ENCODE measurements at regions not wholly inside any gene's neighbourhood (a gene's known extent, or its start where the extent isn't known, plus 50 kb on each side); places are given as distances from the start of the nearest gene placed in this dataset.

DNA sequence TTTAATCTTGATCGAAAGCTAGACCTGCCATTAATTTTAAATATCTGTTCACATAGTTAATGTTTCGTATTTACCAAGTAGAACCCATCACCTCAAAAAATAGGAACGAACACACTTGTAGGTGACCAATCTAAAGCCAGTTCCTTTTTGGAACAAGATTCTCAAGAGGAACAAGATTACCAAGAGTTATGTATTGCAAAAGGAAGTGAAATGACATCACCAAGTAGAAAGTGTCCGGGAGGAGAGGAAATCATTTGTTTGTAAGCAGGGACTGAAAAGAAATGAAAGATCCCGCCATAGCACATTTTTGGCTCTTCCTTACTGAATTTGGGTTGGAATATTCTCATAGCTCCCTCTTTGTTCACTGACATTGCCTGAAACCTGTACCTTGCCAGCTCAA lies 1200.5 kb downstream of the SORCS1 start:
- Mint-ChIP-seq H3K9me3 (no peaks in the 10 kb centered on the region), H3K4me3 (ENCODE audit: low read depth) (no peak overlapping the region), H3K27me3 (ENCODE audit: low read depth) (no peaks in the 10 kb centered on the region), H3K4me1 (ENCODE audit: low read depth) (no peaks in the 10 kb centered on the region), H3K36me3 (ENCODE audit: low read depth) (no peaks in the 10 kb centered on the region), H3K27ac (no peak overlapping the region)
- intact Hi-C loops (cut with micrococcal nuclease), result no loop called here
- DNase-seq (ENCODE audit: low spot score), result no peak

DNA sequence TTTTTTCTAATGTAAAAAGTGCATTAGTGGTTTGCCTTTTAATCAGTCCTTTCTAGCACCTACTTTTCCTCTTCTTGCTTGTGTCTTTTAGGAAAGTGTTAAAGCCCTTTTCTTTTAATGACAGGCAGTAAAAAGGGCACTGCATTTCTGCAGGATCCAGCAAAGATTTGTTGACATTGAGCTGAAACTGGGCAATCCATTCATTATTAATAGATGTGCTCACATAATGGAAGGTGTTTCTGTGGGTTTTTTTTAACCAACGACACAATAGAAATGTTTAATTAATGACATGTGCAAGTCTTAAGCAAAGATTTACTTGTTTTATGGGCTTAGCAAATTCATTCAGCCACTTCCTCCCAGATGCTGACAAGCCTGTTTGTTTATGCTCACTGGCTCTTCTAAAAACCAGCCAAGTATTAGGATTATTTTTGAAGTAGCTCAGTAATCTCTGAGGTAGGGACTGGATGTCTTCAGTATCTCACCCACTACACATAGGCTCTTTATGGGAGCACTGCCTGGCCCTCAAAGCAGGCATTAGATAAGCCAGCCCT lies 1201.1 kb downstream of the SORCS1 start:
- Mint-ChIP-seq H3K27ac (no peak overlapping the region), H3K9me3 (no peaks in the 10 kb centered on the region), H3K4me3 (ENCODE audit: low read depth) (no peak overlapping the region), H3K36me3 (ENCODE audit: low read depth) (no peaks in the 10 kb centered on the region), H3K27me3 (ENCODE audit: low read depth) (no peaks in the 10 kb centered on the region), H3K4me1 (ENCODE audit: low read depth) (no peaks in the 10 kb centered on the region)
- intact Hi-C loops (cut with micrococcal nuclease), result no loop called here
- no peak for DNase-seq (ENCODE audit: low spot score)

DNA sequence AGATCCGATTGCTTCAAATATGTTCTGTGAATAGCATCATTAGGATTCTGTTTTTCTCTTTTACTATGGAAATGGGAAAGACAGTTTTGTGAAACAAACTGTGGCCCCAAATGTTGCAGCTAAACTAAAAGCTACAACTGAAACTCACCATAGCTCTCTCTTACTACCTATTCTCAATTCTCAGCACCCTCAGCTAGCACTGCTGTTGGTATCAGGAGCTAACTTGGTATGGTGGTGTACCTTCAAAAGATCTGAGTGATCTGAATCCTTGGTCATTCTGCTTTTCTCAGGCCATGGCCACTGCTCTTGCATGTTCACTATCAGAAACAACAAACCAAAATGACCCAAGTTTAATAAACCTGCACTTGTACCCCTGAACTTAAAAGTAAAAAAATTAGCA lies 1208.0 kb downstream of the SORCS1 start:
- H3K4me3 Mint-ChIP-seq (ENCODE audit: low read depth), result no peak overlapping the region

DNA sequence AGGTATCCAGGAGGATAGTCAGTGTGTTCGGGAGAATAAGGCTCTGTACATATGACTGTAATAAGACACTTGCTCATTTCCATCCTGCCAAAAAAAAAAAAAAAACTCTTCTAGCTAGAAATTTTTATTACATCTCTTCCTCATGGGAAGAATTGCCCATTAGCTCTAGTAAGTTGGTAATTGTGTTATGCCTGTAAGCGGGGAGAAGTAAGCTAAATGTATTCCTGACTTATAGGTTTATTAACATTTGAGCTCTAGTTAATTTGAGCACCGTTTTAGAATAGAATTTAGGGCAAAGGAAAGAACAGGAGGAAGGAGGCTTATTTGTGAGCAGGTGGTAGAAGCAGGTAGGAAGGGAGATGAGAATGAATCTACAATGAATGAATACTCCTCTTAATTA lies 1210.6 kb downstream of the SORCS1 start:
- no peaks in the 10 kb centered on the region for H3K9me3 Mint-ChIP-seq
- H3K27me3 Mint-ChIP-seq (ENCODE audit: low read depth), result no peaks in the 10 kb centered on the region
- intact Hi-C loops (cut with micrococcal nuclease), result no loop called here
- no peak for DNase-seq (ENCODE audit: low spot score)
- H3K36me3 Mint-ChIP-seq (ENCODE audit: low read depth), result no peaks in the 10 kb centered on the region
- H3K4me3 Mint-ChIP-seq (ENCODE audit: low read depth), result no peak overlapping the region
- no peaks in the 10 kb centered on the region for H3K4me1 Mint-ChIP-seq (ENCODE audit: low read depth)
- H3K27ac Mint-ChIP-seq, result no peak overlapping the region

More for the DNA sequence above, 1208.0 kb downstream of the SORCS1 start:
- no peak for DNase-seq (ENCODE audit: low spot score)
- Mint-ChIP-seq H3K36me3 (ENCODE audit: low read depth) (no peaks in the 10 kb centered on the region), H3K4me1 (ENCODE audit: low read depth) (no peaks in the 10 kb centered on the region), H3K27ac (no peak overlapping the region), H3K27me3 (ENCODE audit: low read depth) (no peaks in the 10 kb centered on the region), H3K9me3 (no peaks in the 10 kb centered on the region)
- intact Hi-C loops (cut with micrococcal nuclease), result no loop called here

DNA sequence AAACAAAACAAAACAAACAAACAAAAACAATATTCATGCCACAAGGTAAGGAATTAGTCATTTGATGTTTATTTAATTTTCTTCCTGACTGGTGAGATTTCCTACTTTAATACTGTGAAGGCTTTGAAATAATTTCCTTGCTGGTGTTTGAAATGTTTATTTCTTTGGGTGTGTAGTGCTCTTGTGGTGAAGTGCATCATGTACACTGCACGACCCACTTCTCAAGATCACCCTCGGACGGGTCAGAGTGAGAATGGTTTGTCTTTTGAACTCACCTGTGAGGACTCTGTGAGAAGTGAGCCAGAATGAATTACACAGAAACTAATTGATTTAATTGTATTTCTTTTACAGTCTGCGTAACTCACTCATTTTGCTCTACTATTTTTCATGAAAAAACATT lies 1211.5 kb downstream of the SORCS1 start:
- Mint-ChIP-seq H3K4me3 (ENCODE audit: low read depth) (no peak overlapping the region), H3K4me1 (ENCODE audit: low read depth) (no peaks in the 10 kb centered on the region), H3K27me3 (ENCODE audit: low read depth) (no peaks in the 10 kb centered on the region), H3K9me3 (no peaks in the 10 kb centered on the region), H3K36me3 (ENCODE audit: low read depth) (no peaks in the 10 kb centered on the region), H3K27ac (no peak overlapping the region)
- intact Hi-C loops (cut with micrococcal nuclease), result no loop called here
- no peak for DNase-seq (ENCODE audit: low spot score)

DNA sequence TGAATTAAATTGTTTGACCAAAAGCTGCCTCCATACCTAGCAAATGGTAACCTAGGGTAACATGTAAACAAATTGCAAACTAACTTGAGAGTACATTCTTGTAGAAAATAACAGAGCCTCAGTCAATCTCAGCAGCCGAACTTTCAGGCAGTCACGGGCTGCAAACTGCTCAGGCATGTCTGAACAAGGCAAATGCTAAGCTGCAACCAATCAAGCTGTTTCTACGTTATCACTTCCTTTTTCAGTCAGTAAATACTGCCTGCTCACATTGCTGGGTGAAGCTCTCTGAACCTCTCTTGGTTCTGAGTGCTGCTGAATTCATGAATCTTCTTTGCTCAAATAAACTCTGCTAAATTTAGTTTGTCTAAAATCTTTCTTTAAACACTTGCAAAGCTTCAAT lies 1212.4 kb downstream of the SORCS1 start:
- Mint-ChIP-seq H3K9me3 (no peaks in the 10 kb centered on the region), H3K4me3 (ENCODE audit: low read depth) (no peak overlapping the region), H3K36me3 (ENCODE audit: low read depth) (no peaks in the 10 kb centered on the region), H3K27ac (no peak overlapping the region), H3K4me1 (ENCODE audit: low read depth) (no peaks in the 10 kb centered on the region), H3K27me3 (ENCODE audit: low read depth) (no peaks in the 10 kb centered on the region)
- intact Hi-C loops (cut with micrococcal nuclease), result no loop called here
- DNase-seq (ENCODE audit: low spot score), result no peak

DNA sequence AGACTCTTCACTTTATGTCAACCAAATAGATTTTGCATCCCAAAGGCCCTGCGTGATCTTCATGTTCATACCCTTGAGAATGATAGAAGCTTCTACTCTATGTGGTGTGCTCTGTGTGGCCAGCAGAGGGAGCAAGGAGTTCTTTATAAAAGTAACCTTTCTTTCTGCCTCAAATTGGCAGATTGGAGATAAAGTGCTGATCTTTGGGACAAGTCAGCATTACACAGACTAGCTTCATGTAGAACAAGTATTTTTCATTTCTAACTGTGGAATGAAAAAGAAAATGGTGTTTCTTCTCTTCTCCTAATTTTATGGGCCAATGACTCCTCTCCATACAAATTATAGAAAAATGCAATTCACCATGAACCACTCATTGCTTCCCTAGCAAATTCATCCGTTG lies 1214.1 kb downstream of the SORCS1 start:
- H3K27me3 Mint-ChIP-seq (ENCODE audit: low read depth), result no peaks in the 10 kb centered on the region
- H3K9me3 Mint-ChIP-seq, result no peaks in the 10 kb centered on the region
- no peak overlapping the region for H3K4me3 Mint-ChIP-seq (ENCODE audit: low read depth)
- no peaks in the 10 kb centered on the region for H3K36me3 Mint-ChIP-seq (ENCODE audit: low read depth)
- H3K27ac Mint-ChIP-seq, result no peak overlapping the region
- H3K4me1 Mint-ChIP-seq (ENCODE audit: low read depth), result no peaks in the 10 kb centered on the region
- intact Hi-C loops (cut with micrococcal nuclease), result loop anchor here (2.0 kb wide), 1 partner anchor 238 kb away; no protein-coding TSS in a partner anchor
- no peak for DNase-seq (ENCODE audit: low spot score)

DNA sequence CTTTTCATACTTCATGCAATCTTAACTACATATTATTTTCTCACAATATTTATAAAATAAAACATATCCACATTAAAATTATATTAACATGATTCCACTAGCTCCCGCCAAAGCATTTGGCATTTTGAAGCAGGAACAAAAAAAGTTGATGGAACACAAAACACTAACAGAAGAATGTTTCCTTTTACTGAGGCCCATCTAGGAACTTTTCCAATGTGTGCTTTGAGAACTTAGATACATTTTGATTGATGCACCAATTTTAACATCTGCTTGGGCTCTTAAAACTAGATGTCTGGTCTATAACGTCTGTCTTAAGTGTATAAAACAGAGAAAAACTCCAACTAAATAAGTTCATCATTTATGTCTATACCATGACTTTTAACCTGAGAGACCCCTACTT lies 1214.8 kb downstream of the SORCS1 start:
- Mint-ChIP-seq H3K4me1 (ENCODE audit: low read depth) (no peaks in the 10 kb centered on the region), H3K27ac (no peak overlapping the region), H3K4me3 (ENCODE audit: low read depth) (no peak overlapping the region), H3K9me3 (no peaks in the 10 kb centered on the region), H3K36me3 (ENCODE audit: low read depth) (no peaks in the 10 kb centered on the region), H3K27me3 (ENCODE audit: low read depth) (no peaks in the 10 kb centered on the region)
- intact Hi-C loops (cut with micrococcal nuclease), result loop anchor here (2.0 kb wide), 1 partner anchor 239 kb away; no protein-coding TSS in a partner anchor
- DNase-seq (ENCODE audit: low spot score), result no peak

DNA sequence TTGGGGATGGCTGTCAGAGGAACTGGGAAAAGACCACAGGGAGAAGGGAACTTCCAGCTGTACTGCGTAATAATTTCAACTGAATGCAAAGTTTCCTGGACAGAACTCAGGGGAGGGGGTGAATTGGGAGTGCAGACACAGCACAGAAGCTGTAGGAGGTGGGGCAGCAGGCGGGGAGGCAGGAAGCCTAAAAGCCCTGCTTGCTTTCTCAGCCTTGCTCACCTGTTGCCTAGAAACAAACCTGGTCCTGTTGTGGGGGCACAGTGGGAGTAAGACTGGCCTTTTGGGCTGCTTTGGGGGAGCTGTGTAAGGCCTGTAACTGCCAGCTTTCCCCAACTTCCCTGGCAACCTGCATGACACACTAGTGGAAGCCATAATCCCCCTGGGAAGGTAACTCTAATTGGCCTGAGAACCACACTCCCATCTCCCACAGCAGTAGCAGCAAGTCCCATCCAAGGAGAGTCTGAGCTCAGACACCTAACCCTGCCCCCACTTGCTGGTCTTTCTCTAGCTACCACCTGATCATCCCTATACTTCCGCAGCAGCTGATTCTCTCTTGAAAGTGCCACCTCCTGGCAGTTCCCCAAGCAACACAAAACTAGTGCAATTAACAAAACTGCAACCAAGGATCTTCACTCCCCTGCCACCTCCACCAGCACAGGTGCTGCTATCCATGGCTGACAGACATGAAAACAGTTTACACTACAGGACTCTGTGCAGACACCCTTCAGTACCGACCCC lies 1239.3 kb downstream of the SORCS1 start:
- H3K4me1 Mint-ChIP-seq (ENCODE audit: low read depth), result no peaks in the 10 kb centered on the region
- H3K27me3 Mint-ChIP-seq (ENCODE audit: low read depth), result no peaks in the 10 kb centered on the region
- no peak for DNase-seq (ENCODE audit: low spot score)
- intact Hi-C loops (cut with micrococcal nuclease), result no loop called here
- H3K27ac Mint-ChIP-seq, result no peak overlapping the region
- no peak overlapping the region for H3K4me3 Mint-ChIP-seq (ENCODE audit: low read depth)
- H3K36me3 Mint-ChIP-seq (ENCODE audit: low read depth), result no peaks in the 10 kb centered on the region
- H3K9me3 Mint-ChIP-seq, result peaks cover 16% of the 10 kb centered on the region

DNA sequence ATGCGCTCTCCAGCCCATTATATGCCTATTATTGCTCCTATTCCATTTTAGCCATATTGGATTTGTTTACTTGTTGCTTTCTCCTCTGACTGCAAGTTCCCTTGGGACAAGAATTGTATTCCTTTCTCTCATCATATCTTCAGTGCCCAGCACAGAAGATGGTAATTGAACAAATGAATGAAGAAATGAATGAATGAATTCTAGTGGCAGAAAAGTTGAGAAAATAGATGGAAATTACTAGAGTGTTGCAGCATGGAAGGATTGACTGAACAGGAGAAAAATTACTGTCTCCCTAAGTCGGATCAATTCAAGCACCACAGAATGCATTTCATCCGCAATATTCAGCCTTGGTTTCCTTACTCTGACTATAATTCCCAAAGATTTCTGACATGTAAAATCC lies 1243.2 kb downstream of the SORCS1 start:
- Mint-ChIP-seq H3K27me3 (ENCODE audit: low read depth) (no peaks in the 10 kb centered on the region), H3K36me3 (ENCODE audit: low read depth) (no peaks in the 10 kb centered on the region), H3K9me3 (peaks cover 5% of the 10 kb centered on the region), H3K27ac (no peak overlapping the region), H3K4me1 (ENCODE audit: low read depth) (no peaks in the 10 kb centered on the region), H3K4me3 (ENCODE audit: low read depth) (no peak overlapping the region)
- intact Hi-C loops (cut with micrococcal nuclease), result no loop called here
- DNase-seq (ENCODE audit: low spot score), result no peak

DNA sequence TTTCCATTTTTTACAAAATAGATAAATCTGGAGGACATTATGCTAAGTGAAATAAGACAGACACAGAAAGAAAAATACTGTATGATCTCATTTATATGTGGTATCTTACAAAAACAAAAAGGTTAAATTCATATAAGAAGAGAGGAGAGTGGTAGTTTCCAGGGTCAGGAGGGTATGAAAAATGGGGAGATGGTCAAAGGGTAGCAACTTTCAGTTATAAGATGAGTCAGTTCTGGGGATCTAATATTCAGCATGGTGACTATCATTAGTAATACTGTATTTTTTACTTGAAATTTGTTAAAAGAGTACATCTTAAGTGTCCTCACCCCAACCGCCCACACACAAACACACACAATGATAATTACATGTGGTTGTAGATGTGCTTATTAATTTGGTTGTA lies 1250.1 kb downstream of the SORCS1 start:
- H3K36me3 Mint-ChIP-seq (ENCODE audit: low read depth), result no peaks in the 10 kb centered on the region
- intact Hi-C loops (cut with micrococcal nuclease), result no loop called here
- H3K27me3 Mint-ChIP-seq (ENCODE audit: low read depth), result no peaks in the 10 kb centered on the region

DNA sequence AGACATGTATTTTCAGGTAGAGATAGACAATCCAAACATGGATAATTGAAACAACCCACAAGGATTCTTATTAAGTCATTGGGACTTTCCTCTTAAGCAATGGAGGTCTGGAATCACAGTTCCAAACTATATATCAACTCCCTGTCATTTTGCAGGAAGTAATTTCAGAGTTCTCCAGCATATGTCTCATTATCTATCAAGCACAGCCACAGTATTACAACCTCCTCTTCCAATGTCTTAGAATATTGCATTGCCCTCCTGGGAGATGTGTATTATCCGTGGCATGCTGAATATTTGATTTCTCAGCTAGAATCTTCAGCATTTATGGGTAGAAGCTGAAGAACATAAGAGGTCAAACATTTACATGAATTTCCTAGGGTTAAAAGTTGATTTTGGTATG lies 1255.8 kb downstream of the SORCS1 start:
- intact Hi-C loops (cut with micrococcal nuclease), result no loop called here
- H3K9me3 Mint-ChIP-seq, result no peaks in the 10 kb centered on the region
- H3K36me3 Mint-ChIP-seq (ENCODE audit: low read depth), result no peaks in the 10 kb centered on the region
- H3K4me3 Mint-ChIP-seq (ENCODE audit: low read depth), result no peak overlapping the region
- H3K27ac Mint-ChIP-seq, result no peak overlapping the region
- DNase-seq (ENCODE audit: low spot score), result no peak
- no peaks in the 10 kb centered on the region for H3K27me3 Mint-ChIP-seq (ENCODE audit: low read depth)
- H3K4me1 Mint-ChIP-seq (ENCODE audit: low read depth), result no peaks in the 10 kb centered on the region

More for the DNA sequence above, 1250.1 kb downstream of the SORCS1 start:
- H3K4me3 Mint-ChIP-seq (ENCODE audit: low read depth), result no peak overlapping the region
- no peaks in the 10 kb centered on the region for H3K9me3 Mint-ChIP-seq
- DNase-seq (ENCODE audit: low spot score), result no peak
- no peaks in the 10 kb centered on the region for H3K4me1 Mint-ChIP-seq (ENCODE audit: low read depth)
- H3K27ac Mint-ChIP-seq, result no peak overlapping the region

DNA sequence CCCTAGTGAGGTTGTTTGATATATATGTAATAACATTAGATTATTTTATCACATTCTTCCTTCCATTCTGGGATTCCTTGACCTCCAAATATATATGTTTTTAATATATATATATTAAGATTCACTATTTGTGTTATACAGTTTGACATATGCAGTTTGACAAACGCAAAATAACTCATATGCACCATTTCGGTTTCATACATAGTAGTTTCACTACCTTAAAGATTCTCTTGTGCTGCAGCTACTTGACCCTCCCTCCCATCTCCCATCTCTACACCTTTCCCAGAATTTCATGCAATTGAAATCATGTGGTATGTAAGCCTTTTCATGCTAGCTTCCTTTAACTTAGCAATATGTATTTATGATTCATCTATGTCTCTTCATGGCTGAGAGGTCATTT lies 1244.4 kb downstream of the SORCS3 start:
- intact Hi-C loops (cut with micrococcal nuclease), result no loop called here
- no peak for DNase-seq (ENCODE audit: low spot score)
- no peaks in the 10 kb centered on the region for H3K27me3 Mint-ChIP-seq (ENCODE audit: low read depth)
- no peaks in the 10 kb centered on the region for H3K36me3 Mint-ChIP-seq (ENCODE audit: low read depth)
- H3K4me3 Mint-ChIP-seq (ENCODE audit: low read depth), result no peak overlapping the region
- no peaks in the 10 kb centered on the region for H3K4me1 Mint-ChIP-seq (ENCODE audit: low read depth)
- H3K9me3 Mint-ChIP-seq, result peaks cover 4% of the 10 kb centered on the region
- no peak overlapping the region for H3K27ac Mint-ChIP-seq
